ENCODE measurements at regions not wholly inside any gene's neighbourhood (a gene's known extent, or its start where the extent isn't known, plus 50 kb on each side); places are given as distances from the start of the nearest gene placed in this dataset.

DNA sequence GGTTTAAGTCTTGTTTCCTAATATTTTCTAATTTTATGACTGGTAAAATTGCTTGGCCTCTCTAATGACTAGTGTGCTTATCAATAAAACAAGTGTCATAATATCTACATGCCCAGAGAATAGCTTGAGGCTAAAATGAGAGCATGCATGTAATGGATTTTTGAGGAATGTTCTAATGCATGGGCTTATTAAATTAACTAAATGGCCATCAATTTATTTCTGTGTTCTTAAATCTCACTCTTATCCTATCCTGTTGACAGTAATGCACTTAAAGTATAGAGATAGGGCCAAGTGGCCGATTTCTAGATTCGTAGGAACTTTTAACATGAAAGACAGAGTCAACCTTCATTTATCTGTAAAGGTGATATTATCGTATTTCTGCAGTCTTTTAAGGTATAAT lies 252.4 kb upstream of the COL3A1 start:
- WGBS (ENCODE audit: insufficient coverage) = no CpG with 5 or more reads among the region's 3 CpGs
- H2AFZ ChIP-seq (ENCODE audit: insufficient read depth, low read depth, low read length, poor library complexity, severe bottlenecking) = no peak overlapping the region
- Mint-ChIP-seq H3K27ac (no peak overlapping the region), H3K36me3 (no peaks in the 10 kb centered on the region), H3K9me3 (peaks cover 0 to 4% (median 3%) of the 10 kb centered on the region in 7 donors), H3K27me3 (ENCODE audit: low read depth in 3 of 3) (no peaks in the 10 kb centered on the region), H3K4me3 (no peak overlapping the region), H3K4me1 (no peaks in the 10 kb centered on the region)
- no peak overlapping the region for H3K4me3 ChIP-seq (replicated peaks in 1 of 3; ENCODE audit: low read depth in 2 of 3, low read length in 3 of 3)
- no peaks in the 10 kb centered on the region for H3K27me3 ChIP-seq (ENCODE audit: control insufficient read depth in 2 of 2, insufficient read depth in 2 of 2, low read length in 2 of 2)
- H3K36me3 ChIP-seq (replicated peaks in 1 of 2; ENCODE audit: control insufficient read depth in 1 of 2, insufficient read depth in 2 of 2, low read length in 2 of 2) = no peaks in the 10 kb centered on the region
- no peaks in the 10 kb centered on the region for H4K20me1 ChIP-seq (ENCODE audit: insufficient read depth, low read length)
- DNase-seq = no peak
- H3K9ac ChIP-seq (ENCODE audit: insufficient read depth, low read length, poor library complexity, severe bottlenecking) = no peak overlapping the region
- intact Hi-C loops (cut with micrococcal nuclease) = no loop called here
- H3K4me2 ChIP-seq (replicated peaks; ENCODE audit: extremely low read depth, low read length, poor library complexity, severe bottlenecking) = no peak overlapping the region
- H3K79me2 ChIP-seq (ENCODE audit: insufficient read depth, low read length) = no peaks in the 10 kb centered on the region
- H3K4me1 ChIP-seq (ENCODE audit: control insufficient read depth in 1 of 2, insufficient read depth in 2 of 2, low read length in 2 of 2) = no peaks in the 10 kb centered on the region
- TF ChIP-seq, protein P1, sequence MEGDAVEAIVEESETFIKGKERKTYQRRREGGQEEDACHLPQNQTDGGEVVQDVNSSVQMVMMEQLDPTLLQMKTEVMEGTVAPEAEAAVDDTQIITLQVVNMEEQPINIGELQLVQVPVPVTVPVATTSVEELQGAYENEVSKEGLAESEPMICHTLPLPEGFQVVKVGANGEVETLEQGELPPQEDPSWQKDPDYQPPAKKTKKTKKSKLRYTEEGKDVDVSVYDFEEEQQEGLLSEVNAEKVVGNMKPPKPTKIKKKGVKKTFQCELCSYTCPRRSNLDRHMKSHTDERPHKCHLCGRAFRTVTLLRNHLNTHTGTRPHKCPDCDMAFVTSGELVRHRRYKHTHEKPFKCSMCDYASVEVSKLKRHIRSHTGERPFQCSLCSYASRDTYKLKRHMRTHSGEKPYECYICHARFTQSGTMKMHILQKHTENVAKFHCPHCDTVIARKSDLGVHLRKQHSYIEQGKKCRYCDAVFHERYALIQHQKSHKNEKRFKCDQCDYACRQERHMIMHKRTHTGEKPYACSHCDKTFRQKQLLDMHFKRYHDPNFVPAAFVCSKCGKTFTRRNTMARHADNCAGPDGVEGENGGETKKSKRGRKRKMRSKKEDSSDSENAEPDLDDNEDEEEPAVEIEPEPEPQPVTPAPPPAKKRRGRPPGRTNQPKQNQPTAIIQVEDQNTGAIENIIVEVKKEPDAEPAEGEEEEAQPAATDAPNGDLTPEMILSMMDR (IDR thresholded peaks at IDR 0.05) = no peak
- H3K27ac ChIP-seq (ENCODE audit: low read depth in 1 of 2, low read length in 2 of 2) = no peak overlapping the region
- H3K9me3 ChIP-seq (replicated peaks in 1 of 2; ENCODE audit: control insufficient read depth in 1 of 2, insufficient read depth in 1 of 2, low read length in 2 of 2) = peaks cover 3 to 5% of the 10 kb centered on the region in 2 donors

DNA sequence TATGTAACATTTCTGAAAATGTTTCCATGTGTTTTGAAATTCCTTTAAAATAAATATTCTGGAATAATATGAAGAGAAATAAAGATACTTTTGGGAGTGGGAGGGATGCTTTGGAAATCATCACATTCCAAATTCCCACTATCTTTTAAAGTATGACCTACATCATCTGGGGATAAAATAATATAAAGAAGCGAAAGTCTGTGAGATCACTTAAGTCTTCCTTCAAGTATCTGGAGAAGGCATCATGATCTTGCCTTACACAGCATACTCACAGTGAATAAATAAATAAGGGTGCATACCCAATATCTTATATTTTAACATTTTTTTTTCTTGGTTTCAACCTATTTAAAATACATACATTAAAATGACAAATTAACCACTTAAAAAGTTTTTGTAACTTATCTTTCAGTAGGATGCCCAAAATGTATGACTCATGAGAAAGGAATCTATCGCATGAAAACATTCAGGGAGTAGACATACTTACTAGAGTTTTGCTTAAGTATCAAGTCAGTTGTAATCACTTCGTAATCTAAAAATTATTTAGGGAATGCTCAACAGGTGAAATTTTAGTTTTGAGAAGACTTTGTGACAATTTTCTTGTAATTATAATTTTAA lies 248.3 kb upstream of the COL3A1 start:
- Histone ChIP-seq H3K27ac (ENCODE audit: low read depth in 1 of 2, low read length in 2 of 2) (no peak overlapping the region), H3K9ac (ENCODE audit: insufficient read depth, low read length, poor library complexity, severe bottlenecking) (no peak overlapping the region), H3K36me3 (replicated peaks in 1 of 2; ENCODE audit: control insufficient read depth in 1 of 2, insufficient read depth in 2 of 2, low read length in 2 of 2) (no peaks in the 10 kb centered on the region), H3K79me2 (ENCODE audit: insufficient read depth, low read length) (no peaks in the 10 kb centered on the region), H2AFZ (ENCODE audit: insufficient read depth, low read depth, low read length, poor library complexity, severe bottlenecking) (no peak overlapping the region), H3K4me1 (ENCODE audit: control insufficient read depth in 1 of 2, insufficient read depth in 2 of 2, low read length in 2 of 2) (no peaks in the 10 kb centered on the region), H3K9me3 (replicated peaks in 1 of 2; ENCODE audit: control insufficient read depth in 1 of 2, insufficient read depth in 1 of 2, low read length in 2 of 2) (no peaks in the 10 kb centered on the region), H3K4me3 (replicated peaks in 1 of 3; ENCODE audit: low read depth in 2 of 3, low read length in 3 of 3) (no peak overlapping the region), H3K27me3 (ENCODE audit: control insufficient read depth in 2 of 2, insufficient read depth in 2 of 2, low read length in 2 of 2) (no peaks in the 10 kb centered on the region), H3K4me2 (replicated peaks; ENCODE audit: extremely low read depth, low read length, poor library complexity, severe bottlenecking) (no peak overlapping the region), H4K20me1 (ENCODE audit: insufficient read depth, low read length) (no peaks in the 10 kb centered on the region)
- TF ChIP-seq, protein P1 (IDR thresholded peaks at IDR 0.05) = no peak
- H3K27ac Mint-ChIP-seq = no peak overlapping the region
- no peaks in the 10 kb centered on the region for H3K27me3 Mint-ChIP-seq (ENCODE audit: low read depth in 3 of 3)
- peaks cover 0 to 2% (median 0%) of the 10 kb centered on the region in 7 donors for H3K9me3 Mint-ChIP-seq
- no CpG with 5 or more reads among the region's 3 CpGs for WGBS (ENCODE audit: insufficient coverage)
- no peaks in the 10 kb centered on the region for H3K36me3 Mint-ChIP-seq
- no peak for DNase-seq
- no peaks in the 10 kb centered on the region for H3K4me1 Mint-ChIP-seq
- intact Hi-C loops (cut with micrococcal nuclease) = no loop called here
- no peak overlapping the region for H3K4me3 Mint-ChIP-seq

All from CD14-positive monocyte (primary cell).